IPS-NIHi7 (cell line): ENCODE measurements at regions not wholly inside any gene's neighbourhood (a gene's known extent, or its start where the extent isn't known, plus 50 kb on each side); places are given as distances from the start of the nearest gene placed in this dataset.
"Not testable (repeated sequence)": the region's sequence is repeated elsewhere in the genome, so short reads cannot be mapped to it uniquely, and the experiment has no call there.

Experiments used
- DNase-seq: peaks from one replicate; pipeline ENCODE4 v3.0.0; 2012; ENCODE audit warnings: mixed read lengths; ENCODE audit errors: extremely low spot score

GRCh38 chr16:29182940-29183868 lies 198.4 kb downstream of the LAT start:
- DNase-seq = not testable (repeated sequence)

DNA sequence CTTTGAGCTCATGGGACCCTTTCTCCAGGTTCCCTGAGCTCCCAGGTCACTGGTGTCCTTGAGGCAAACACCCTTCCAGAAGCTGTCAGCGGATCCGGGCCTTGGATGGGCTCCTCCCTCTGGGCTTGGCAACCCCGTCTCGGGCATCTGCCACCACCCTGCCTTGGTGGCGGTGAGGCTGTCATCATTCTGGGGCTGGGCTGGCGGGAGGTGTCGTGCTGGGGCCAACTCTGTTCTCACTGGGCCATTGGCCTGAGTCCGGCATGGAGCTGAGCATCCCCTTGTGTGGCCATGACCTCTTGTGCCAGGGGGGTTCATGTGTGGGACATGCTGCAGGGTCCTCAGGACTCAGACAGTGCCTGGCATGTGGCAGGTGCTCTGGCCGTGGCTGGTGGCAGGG lies 197.6 kb downstream of the LAT start:
- DNase-seq = no peak

DNA sequence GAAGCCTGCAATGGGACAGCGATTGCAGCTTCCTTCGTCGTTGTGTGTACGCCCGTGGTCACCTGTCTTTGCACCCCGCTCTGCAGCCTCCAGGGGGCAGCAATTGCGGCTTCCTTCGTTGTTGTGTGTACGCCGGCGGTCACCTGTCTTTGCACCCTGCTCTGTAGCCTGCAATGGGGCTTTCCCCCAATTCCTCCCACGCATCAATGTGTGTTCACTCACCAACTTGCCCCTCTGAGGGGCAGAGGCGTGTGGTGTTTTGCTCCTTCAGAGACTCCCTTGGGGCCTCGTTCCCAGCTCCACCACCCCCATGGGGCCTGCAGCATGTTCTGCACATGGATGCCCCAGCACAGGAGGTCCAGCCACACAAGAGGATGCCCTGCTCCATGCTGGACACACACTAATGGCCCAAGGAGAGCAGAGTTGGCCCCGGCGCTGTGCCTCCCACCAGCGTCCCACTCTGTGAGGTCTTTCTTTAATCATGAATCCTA lies 197.1 kb downstream of the LAT start:
- DNase-seq = not testable (repeated sequence)

- DNase-seq = not testable (repeated sequence)
These were observed 196.5 kb downstream of the LAT start for GRCh38 chr16:29181254-29181780.

DNA sequence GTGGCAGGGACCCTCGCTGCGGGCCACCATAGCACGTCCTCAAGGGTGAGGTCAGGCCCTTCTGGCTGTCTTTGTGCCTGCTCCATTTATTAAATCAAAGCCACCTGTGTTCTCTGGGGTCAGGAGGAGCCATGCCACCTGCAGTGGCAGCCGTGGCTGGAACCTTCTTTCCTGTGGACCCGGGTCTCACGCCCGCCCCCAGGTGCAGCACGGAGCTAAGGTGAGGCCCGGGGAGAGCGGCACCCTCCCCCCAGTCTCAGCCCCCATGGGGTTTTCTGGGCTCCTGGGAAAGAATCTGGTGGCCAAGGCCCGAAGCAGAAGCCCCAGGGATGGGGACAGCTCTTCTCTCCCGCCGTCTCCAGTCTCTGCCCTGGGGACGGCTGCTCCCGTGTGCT lies 195.4 kb downstream of the LAT start:
- DNase-seq = not testable (repeated sequence)

DNA sequence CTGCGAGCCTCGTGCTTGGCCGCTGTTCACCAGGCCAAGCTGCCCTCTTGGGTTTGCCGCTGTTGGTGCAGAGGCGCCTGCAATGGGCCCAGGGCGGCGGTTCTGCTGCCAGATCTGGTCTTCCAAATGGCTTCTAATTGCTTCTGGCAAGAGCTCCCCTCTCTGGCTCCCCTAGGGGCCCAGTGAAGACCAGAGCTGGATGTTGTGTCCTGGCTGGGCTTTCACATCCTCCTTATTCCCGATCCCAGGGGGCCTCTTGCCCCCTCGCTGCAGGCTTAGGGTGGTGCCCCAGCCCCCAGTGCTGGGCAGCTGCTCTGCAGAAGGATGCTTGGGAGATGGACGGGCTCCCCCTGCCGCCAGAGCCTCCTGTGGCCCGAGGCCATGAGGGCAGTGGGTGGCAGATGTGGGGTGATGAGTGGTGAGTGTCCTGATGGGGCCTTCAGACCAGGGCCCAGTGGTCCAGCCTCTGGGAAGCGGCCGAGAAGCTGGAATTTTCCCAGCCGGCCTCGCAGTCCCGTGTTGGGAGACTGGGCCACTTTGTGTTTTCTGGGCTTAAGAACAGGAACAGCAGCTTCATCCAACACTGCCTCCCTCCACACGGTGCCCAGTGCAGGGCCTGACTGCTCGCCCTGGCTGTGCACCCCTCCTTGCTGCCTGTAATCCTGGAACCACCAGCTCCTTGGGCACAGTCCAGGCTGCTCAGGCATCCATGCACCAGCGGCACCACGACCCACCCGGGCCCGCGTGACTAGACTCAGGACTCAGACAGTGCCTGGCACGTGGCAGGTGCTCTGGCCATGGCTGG lies 194.8 kb downstream of the LAT start:
- peak; percentile 41 for DNase-seq

DNA sequence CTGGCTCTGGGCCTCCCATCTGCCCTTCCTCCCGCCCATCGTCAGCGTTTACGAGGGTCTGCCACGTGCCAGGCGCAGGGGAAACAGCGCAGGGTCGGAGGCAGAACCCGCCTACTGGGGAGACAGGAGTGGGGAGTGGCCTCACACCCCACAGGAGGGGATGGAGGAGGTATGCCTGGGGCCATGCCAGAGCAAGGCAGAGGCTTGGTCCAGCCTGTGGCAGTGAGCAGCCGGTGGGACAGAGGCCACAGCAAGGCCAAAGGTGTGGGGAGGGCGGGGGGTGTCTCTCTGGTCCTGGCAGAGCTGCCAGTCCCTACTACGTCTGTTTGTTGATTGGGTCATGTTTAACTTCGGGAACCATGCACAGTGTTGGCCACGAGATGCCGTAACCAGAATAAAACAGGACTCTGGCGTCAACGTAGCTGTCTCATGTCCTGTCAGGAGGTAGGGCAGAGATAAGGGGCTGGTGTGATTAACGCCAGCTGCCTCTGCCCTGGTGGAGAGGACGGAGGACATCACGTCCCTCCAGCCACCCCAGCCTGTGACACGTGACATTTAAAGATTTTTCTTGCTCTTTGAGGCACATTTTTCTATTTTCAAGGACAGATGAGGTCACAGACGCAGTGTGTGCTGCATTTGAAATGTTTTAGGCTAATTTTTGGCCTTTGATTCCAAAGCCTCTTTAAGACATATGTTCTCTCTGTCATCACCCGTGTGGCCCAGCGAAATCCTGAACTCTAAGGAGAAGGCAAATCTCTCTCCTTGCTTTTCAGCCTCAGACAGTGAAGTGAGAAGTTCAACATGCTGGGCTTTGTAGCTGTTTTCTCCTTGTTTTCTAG lies 193.3 kb downstream of the LAT start:
- not testable (repeated sequence) for DNase-seq

DNA sequence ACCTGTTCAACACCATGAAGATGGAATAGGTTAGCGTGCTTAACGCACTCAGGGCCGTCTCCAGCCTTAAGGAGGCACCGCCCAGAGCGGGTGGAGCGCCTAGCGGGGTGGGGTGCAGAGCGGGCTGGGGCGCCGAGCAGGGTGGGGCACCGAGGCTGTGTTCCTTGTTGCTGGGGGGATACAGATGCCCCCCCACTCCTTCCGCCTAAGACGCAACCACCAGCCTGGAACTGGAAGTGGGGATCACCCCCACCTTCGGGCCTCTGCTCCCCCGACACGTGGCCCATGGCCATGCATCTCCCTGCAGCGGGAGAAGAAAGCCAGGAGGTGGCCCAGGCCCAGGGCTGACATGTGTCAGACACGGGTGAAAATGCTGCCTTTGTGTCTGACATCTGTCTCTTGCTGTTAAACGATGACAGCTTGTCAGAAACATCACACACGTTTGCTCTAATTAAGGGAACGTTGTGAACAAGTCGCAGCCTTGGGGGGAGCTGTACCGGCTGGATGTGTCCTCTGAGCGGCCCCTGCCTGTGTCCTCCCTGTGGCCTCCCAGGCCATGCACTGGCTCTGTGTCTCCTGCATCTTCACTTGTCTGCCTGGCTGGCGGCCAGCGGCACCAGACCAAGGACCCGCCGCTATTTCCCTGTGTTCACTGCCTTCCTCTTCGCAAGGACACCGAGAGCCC lies 192.5 kb downstream of the LAT start:
- DNase-seq = not testable (repeated sequence)

DNA sequence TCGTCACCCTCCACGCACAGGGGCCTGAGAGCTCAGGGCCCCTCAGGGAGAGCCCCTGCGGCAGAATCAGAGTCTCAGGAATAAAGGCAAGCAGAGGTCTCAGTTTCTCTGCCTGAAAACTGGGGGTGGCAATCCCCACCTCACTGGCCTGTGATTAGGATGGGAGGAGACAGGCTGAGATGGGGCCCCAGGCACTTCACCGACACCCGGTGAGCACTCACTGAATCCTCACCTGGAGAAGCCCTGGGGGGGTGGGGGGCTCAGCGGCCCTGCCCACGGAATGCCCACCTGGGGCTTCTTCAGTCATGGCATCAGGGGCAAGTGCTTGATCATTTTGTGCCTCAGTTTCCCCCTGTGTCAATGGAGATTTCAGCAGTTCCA lies 192.0 kb downstream of the LAT start:
- not testable (repeated sequence) for DNase-seq

DNA sequence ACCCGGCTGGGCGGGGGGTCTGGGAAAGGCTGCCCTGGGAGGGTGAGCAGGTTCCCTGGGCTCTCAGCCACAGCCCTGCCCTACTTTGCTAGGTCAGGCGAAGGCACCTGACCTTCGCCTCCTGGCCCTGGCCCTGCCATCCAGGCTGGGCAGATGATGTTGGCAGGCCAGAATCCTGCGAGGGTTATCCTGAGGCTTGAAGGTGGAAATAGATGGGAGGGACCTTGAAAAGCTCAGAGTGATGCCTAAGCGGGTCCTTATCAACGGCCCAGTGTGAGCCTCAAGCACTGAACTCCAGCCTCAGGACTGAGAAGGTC lies 191.3 kb downstream of the LAT start:
- DNase-seq = not testable (repeated sequence)

- not testable (repeated sequence) for DNase-seq
These were observed 190.7 kb downstream of the LAT start for GRCh38 chr16:29175411-29176153.

- not testable (repeated sequence) for DNase-seq
These were observed 188.8 kb downstream of the LAT start for GRCh38 chr16:29173371-29174305.

- not testable (repeated sequence) for DNase-seq
These were observed 187.4 kb downstream of the LAT start for GRCh38 chr16:29172098-29172724.

DNA sequence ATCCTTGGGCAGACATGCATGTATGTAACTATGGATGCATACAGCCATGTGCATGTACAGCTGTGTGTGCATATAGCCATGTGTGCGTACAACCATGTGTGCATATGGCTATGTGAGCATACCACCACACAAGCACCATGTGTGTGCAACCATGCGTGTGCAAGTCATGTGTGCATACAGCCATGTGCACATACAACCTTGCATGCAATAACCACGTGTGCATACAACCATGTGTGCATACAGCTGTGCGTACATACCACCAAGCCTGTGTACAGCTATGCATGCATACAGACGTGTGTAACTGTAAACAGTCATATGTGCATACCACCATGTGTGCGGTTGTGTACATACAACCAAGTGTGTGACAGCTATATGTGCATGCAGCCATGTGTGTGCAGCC lies 186.4 kb downstream of the LAT start:
- not testable (repeated sequence) for DNase-seq

DNA sequence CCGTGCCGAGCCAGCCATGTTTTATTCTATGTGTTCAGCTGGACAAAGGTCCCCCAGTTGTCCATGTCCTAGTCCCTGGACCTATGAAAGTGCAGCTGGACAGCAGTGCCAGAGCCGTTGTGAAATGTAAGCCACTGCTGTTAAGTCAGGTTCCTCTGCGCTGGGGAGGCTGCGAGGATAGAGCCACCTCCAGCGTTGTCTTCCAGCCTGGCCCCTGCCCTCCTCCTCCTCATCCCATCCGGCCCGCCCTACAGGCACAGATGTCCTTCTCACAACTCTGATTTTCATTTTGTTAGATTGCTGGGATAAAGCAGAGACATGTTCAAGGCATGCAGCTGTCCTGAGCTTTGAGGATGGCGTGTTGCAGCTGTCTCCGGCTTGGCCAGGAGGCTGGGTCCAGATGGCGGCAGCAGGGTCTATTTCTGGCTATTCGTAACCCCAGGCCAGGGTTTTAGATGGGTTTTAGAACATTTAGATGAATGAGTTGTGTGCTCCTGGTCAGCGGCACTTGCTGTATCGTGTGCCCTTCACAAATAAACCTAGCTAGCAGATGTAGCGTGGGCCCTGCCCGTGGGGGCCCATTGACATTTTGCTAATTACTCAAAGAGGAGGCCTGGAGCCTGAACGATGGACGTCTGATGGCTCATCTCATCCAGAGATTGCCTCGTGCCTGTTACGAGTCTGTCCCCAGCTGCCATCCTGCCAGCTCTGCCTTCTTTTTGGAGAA lies 185.7 kb downstream of the LAT start:
- DNase-seq = not testable (repeated sequence)

DNA sequence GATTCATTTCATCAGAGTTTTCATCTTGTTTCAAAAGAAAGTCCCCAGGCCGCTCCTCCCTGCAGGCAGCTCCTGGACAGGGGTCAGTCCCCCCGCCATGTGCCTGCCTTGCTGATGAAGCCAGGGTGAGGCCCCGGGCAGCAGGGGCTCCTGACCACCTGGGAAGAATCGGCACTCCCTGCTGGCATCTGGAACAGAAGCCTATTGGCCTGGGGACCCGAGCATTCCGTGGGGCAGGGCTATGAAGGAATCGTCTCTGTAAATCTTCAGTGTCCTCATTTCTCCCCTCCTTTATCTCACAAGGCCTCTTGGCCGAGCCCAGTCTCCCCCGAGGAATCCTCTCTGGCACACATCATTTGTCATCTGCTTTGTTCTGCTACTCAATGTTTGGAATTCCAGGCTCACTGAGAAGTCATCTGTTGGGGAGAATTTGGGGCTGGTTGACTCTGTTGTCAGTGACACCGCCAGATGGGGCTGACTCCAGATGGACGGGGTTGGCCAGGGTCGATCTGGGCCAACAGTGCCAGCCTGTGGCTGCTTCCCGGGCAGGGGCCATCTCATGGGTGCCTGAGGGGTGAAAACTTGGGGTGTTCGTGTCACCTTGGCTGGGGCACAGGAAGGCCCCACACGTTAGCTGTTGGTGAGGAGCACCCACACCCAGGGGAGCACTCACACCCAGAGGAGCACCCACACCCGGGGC lies 184.6 kb downstream of the LAT start:
- DNase-seq = not testable (repeated sequence)
